Liver (tissue), 8 donors: ENCODE measurements at regions not wholly inside any gene's neighbourhood (a gene's known extent, or its start where the extent isn't known, plus 50 kb on each side); places are given as distances from the start of the nearest gene placed in this dataset.

Experiments used
- DNase-seq: peaks from one replicate; pipeline ENCODE4 v3.0.0-alpha.2; 2017; ENCODE audit warnings: low spot score
- H3K27ac ChIP-seq, 2 donors: one replicate each; pipeline ENCODE4 v1.7.0; 2013; ENCODE audit warnings: inconsistent platforms in 2 of 2, low read length in 2 of 2, control low read depth in 1 of 2, low read depth in 1 of 2, mild to moderate bottlenecking in 1 of 2
- H3K27me3 ChIP-seq, 4 donors: one replicate each; pipeline versions ENCODE4 v1.6.1 to v1.7.0; 2013; ENCODE audit warnings: low read length in 3 of 4, inconsistent platforms in 1 of 4, mild to moderate bottlenecking in 1 of 4, moderate library complexity in 1 of 4; ENCODE audit not compliant: control insufficient read depth in 4 of 4, insufficient read depth in 4 of 4
- H3K36me3 ChIP-seq, 4 donors: one replicate each; pipeline versions ENCODE4 v1.6.1 to v1.7.0; 2013; ENCODE audit warnings: low read length in 3 of 4, mild to moderate bottlenecking in 3 of 4, low read depth in 1 of 4, moderate library complexity in 1 of 4; ENCODE audit not compliant: control insufficient read depth in 4 of 4, insufficient read depth in 3 of 4
- H3K4me1 ChIP-seq, 4 donors: one replicate each; pipeline versions ENCODE4 v1.6.1 to v1.7.0; 2013; ENCODE audit warnings: low read length in 3 of 4, mild to moderate bottlenecking in 3 of 4, moderate library complexity in 1 of 4; ENCODE audit not compliant: control insufficient read depth in 4 of 4, insufficient read depth in 4 of 4
- H3K4me3 ChIP-seq, 3 donors: one replicate each; pipeline versions ENCODE4 v1.6.1 to v1.7.0; 2013; ENCODE audit warnings: low read length in 3 of 3, control low read depth in 1 of 3, low read depth in 1 of 3, mild to moderate bottlenecking in 1 of 3
- H3K9ac ChIP-seq, 2 donors: one replicate each; pipeline ENCODE4 v1.7.0; 2013; ENCODE audit warnings: low read length in 2 of 2, mild to moderate bottlenecking in 2 of 2, moderate library complexity in 2 of 2, control low read depth in 1 of 2, low read depth in 1 of 2
- H3K9me3 ChIP-seq, 4 donors: one replicate each; pipeline versions ENCODE4 v1.6.1 to v1.7.0; 2013; ENCODE audit warnings: low read length in 3 of 4; ENCODE audit not compliant: control insufficient read depth in 4 of 4
- ATF3 ChIP-seq: IDR thresholded peaks from 2 replicates; pipeline ENCODE4 v1.6.1; 2016; ENCODE audit warnings: antibody characterized with exemption
- CTCF ChIP-seq: fragments of 150-350 bp; IDR thresholded peaks from 2 replicates; pipeline ENCODE4 v1.5.1; 2017; ENCODE audit warnings: improper control_type of control experiment, low read depth, low read length; ENCODE audit not compliant: missing input control
- EGR1 ChIP-seq, 2 donors: IDR thresholded peaks; 2 replicates each; pipeline ENCODE4 v1.6.1; 2016 to 2018; ENCODE audit warnings: antibody characterized with exemption in 2 of 2, low read depth in 2 of 2
- FOXA1 ChIP-seq: IDR thresholded peaks from 2 replicates; pipeline ENCODE4 v1.6.1; 2016; ENCODE audit warnings: antibody characterized with exemption
- FOXA2 ChIP-seq: IDR thresholded peaks from 2 replicates; pipeline ENCODE4 v1.6.1; 2016; ENCODE audit warnings: antibody characterized with exemption
- GABPA ChIP-seq, 2 donors: IDR thresholded peaks in 1 of 2; conservative IDR thresholded peaks in 1 of 2; 2 replicates each; pipeline ENCODE4 v1.6.1; 2016; ENCODE audit warnings: antibody characterized with exemption in 2 of 2, mild to moderate bottlenecking in 1 of 2, moderate library complexity in 1 of 2
- HNF4G ChIP-seq: IDR thresholded peaks from 2 replicates; pipeline ENCODE4 v1.6.1; 2016; ENCODE audit warnings: antibody characterized with exemption
- JUND ChIP-seq, 2 donors: IDR thresholded peaks; 2 replicates each; pipeline ENCODE4 v1.6.1; 2016; ENCODE audit warnings: antibody characterized with exemption in 2 of 2
- MAX ChIP-seq: IDR thresholded peaks from 2 replicates; pipeline ENCODE4 v1.6.1; 2016; ENCODE audit warnings: antibody characterized with exemption
- NR2F2 ChIP-seq: IDR thresholded peaks from 2 replicates; pipeline ENCODE4 v1.6.1; 2016; ENCODE audit warnings: antibody characterized with exemption
- RAD21 ChIP-seq, 2 donors: IDR thresholded peaks; 2 replicates each; pipeline ENCODE4 v1.6.1; 2016; ENCODE audit warnings: antibody characterized with exemption in 2 of 2, mild to moderate bottlenecking in 2 of 2
- REST ChIP-seq: IDR thresholded peaks from 2 replicates; pipeline ENCODE4 v1.6.1; 2016; ENCODE audit warnings: antibody characterized with exemption, mild to moderate bottlenecking
- RXRA ChIP-seq, 2 donors: IDR thresholded peaks; 2 replicates each; pipeline ENCODE4 v1.6.1; 2017 to 2018; ENCODE audit warnings: antibody characterized with exemption in 2 of 2, mild to moderate bottlenecking in 1 of 2
- SP1 ChIP-seq: IDR thresholded peaks from 2 replicates; pipeline ENCODE4 v1.6.1; 2018; ENCODE audit warnings: antibody characterized with exemption, mild to moderate bottlenecking
- TAF1 ChIP-seq: conservative IDR thresholded peaks from 2 replicates; pipeline ENCODE4 v1.6.1; 2016; ENCODE audit warnings: antibody characterized with exemption, mild to moderate bottlenecking
- YY1 ChIP-seq: IDR thresholded peaks from 2 replicates; pipeline ENCODE4 v1.6.1; 2016; ENCODE audit warnings: antibody characterized with exemption, mild to moderate bottlenecking
- ZBTB33 ChIP-seq: IDR thresholded peaks from 2 replicates; pipeline ENCODE4 v1.6.1; 2016; ENCODE audit warnings: antibody characterized with exemption
- WGBS: extraction: QIAGEN DNeasy Blood & Tissue Kit; methylation state at CpG from one replicate; pipeline ENCODE4 v1.1.7; 2013; 5-methylcytosine and 5-hydroxymethylcytosine counted together
- donor health status: healthy.
- donor health status: healthy.
- donor health status: healthy.
- donor health status: healthy.
- donor health status: healthy.

GRCh38 chr5:34584165-34584564 is 72.0 kb upstream of the RAI14 start:
- Histone ChIP-seq H3K27me3 (no peaks in the 10 kb centered on the region), H3K4me1 (no peaks in the 10 kb centered on the region), H3K4me3 (no peak overlapping the region), H3K36me3 (no peaks in the 10 kb centered on the region), H3K27ac (no peak overlapping the region), H3K9me3 (no peaks in the 10 kb centered on the region), H3K9ac (no peak overlapping the region)
- no peak for DNase-seq
- TF ChIP-seq ATF3 (no peak), NR2F2 (no peak), HNF4G (no peak), FOXA2 (no peak), REST (no peak), TAF1 (no peak), SP1 (no peak), GABPA (IDR thresholded peaks at IDR 0.05 in 1 of 2, conservative IDR thresholded peaks at IDR 0.05 in 1 of 2) (no peak), RAD21 (IDR thresholded peaks at IDR 0.05) (no peak), RXRA (IDR thresholded peaks at IDR 0.05) (no peak), EGR1 (IDR thresholded peaks at IDR 0.05; ENCODE audit: low read depth in 2 of 2) (no peak), YY1 (no peak), FOXA1 (no peak), MAX (no peak), JUND (IDR thresholded peaks at IDR 0.05) (no peak)

- H3K27ac ChIP-seq: no peak overlapping the region
- H3K4me1 ChIP-seq: no peaks in the 10 kb centered on the region
- H3K36me3 ChIP-seq: no peaks in the 10 kb centered on the region
- 87% methylated on average over 5 of the region's 5 CpGs for WGBS
- TF ChIP-seq ATF3 (no peak), TAF1 (no peak), CTCF (no peak), HNF4G (no peak), RXRA (IDR thresholded peaks at IDR 0.05) (no peak), GABPA (IDR thresholded peaks at IDR 0.05 in 1 of 2, conservative IDR thresholded peaks at IDR 0.05 in 1 of 2) (no peak), EGR1 (IDR thresholded peaks at IDR 0.05; ENCODE audit: low read depth in 2 of 2) (no peak), SP1 (no peak), ZBTB33 (no peak), FOXA2 (no peak), JUND (IDR thresholded peaks at IDR 0.05) (no peak), RAD21 (IDR thresholded peaks at IDR 0.05) (no peak), NR2F2 (no peak), YY1 (no peak), MAX (no peak)
- no peak overlapping the region for H3K4me3 ChIP-seq
- no peak for DNase-seq
- H3K9ac ChIP-seq: no peak overlapping the region
- H3K27me3 ChIP-seq: no peaks in the 10 kb centered on the region
- H3K9me3 ChIP-seq: no peaks in the 10 kb centered on the region
These were observed 70.5 kb upstream of the RAI14 start for GRCh38 chr5:34585601-34586104.
